B cell (primary cell): ENCODE measurements at regions not wholly inside any gene's neighbourhood (a gene's known extent, or its start where the extent isn't known, plus 50 kb on each side); places are given as distances from the start of the nearest gene placed in this dataset.

Source experiments
- ATAC-seq: fragments of 200-7000 bp; cut with Tn5 transposase; one replicate; pipeline ENCODE4 v1.10.0; 2021; ENCODE audit warnings: low read depth, mild to moderate bottlenecking, moderate number of reproducible peaks, moderate library complexity
- CTCF ChIA-PET: fragments of 350-600 bp; sonication (Branson Sonifier 250); formaldehyde crosslinking; loops from one replicate; lab custom pipeline; 2021; ENCODE audit warnings: antibody characterized with exemption, inconsistent platforms; lab: Charles Lee
- POLR2A ChIA-PET: fragments of 350-600 bp; sonication (Branson Sonifier 250); formaldehyde crosslinking; loops from one replicate; lab custom pipeline; 2021; ENCODE audit warnings: antibody characterized with exemption; lab: Charles Lee
- DNase-seq: peaks from one replicate; pipeline ENCODE4 v3.0.0; 2013
- H2AFZ ChIP-seq: 2 replicates; pipeline ENCODE4 v1.6.1; 2012; ENCODE audit warnings: mild to moderate bottlenecking, low read depth, low read length; ENCODE audit not compliant: insufficient read depth, poor library complexity, severe bottlenecking
- H3K27ac ChIP-seq, 2 donors: 1 replicate in 1 of 2; 2 replicates in 1 of 2; pipeline ENCODE4 v1.5.1; 2012 to 2013; ENCODE audit warnings: low read length in 2 of 2, mild to moderate bottlenecking in 2 of 2, moderate library complexity in 1 of 2
- H3K27me3 ChIP-seq, 4 experiments: fragments of 200-600 bp in 1 of 4; sonication (generic) in 1 of 4; replicated peaks in 1 of 4; 1 replicate in 2 of 4; 2 replicates in 2 of 4; pipeline versions ENCODE4 v1.6.1 to v1.7.0; 2013 to 2016; ENCODE audit warnings: low read length in 3 of 4, mild to moderate bottlenecking in 2 of 4, mixed read lengths in 1 of 4, moderate library complexity in 1 of 4; ENCODE audit not compliant: insufficient read depth in 4 of 4, control insufficient read depth in 3 of 4; ENCODE audit errors: control extremely low read depth in 1 of 4
- H3K36me3 ChIP-seq, 2 experiments: replicated peaks in 1 of 2; 1 replicate in 1 of 2; 2 replicates in 1 of 2; pipeline versions ENCODE4 v1.6.1 to v1.7.1; 2013; ENCODE audit warnings: low read length in 1 of 2; ENCODE audit not compliant: insufficient read depth in 2 of 2, control insufficient read depth in 1 of 2; ENCODE audit errors: control extremely low read depth in 1 of 2, extremely low read depth in 1 of 2
- H3K4me1 ChIP-seq, 2 donors: fragments of 200-600 bp in 1 of 2; sonication (generic) in 1 of 2; 1 replicate in 1 of 2; 2 replicates in 1 of 2; pipeline versions ENCODE4 v1.5.1 to v1.6.1; 2013 to 2017; ENCODE audit warnings: low read length in 2 of 2; ENCODE audit not compliant: control insufficient read depth in 2 of 2, insufficient read depth in 2 of 2
- H3K4me2 ChIP-seq: replicated peaks from 2 replicates; pipeline ENCODE3; 2012; ENCODE audit warnings: mild to moderate bottlenecking, low read depth, low read length; ENCODE audit not compliant: poor library complexity, severe bottlenecking
- H3K4me3 ChIP-seq, 5 experiments: fragments of 200-600 bp in 1 of 5; sonication (generic) in 1 of 5; 1 replicate in 3 of 5; 2 replicates in 2 of 5; pipeline versions ENCODE4 v1.5.1 to v1.7.0; 2011 to 2016; ENCODE audit warnings: low read length in 4 of 5, mild to moderate bottlenecking in 4 of 5, low read depth in 2 of 5, control low read depth in 1 of 5, moderate library complexity in 1 of 5; ENCODE audit not compliant: insufficient read depth in 1 of 5; ENCODE audit errors: control extremely low read depth in 1 of 5, extremely low read depth in 1 of 5
- H3K79me2 ChIP-seq: fragments of 200-600 bp; sonication (generic); one replicate; pipeline ENCODE4 v1.6.0; 2016; ENCODE audit warnings: low read length; ENCODE audit not compliant: control insufficient read depth, insufficient read depth
- H3K9ac ChIP-seq: fragments of 200-600 bp; sonication (generic); 2 replicates; pipeline ENCODE4 v1.6.1; 2017; ENCODE audit warnings: mild to moderate bottlenecking, low read length, moderate library complexity
- H3K9me3 ChIP-seq, 3 donors: one replicate each; pipeline versions ENCODE4 v1.6.1 to v1.7.1; 2013; ENCODE audit warnings: low read length in 2 of 3; ENCODE audit not compliant: control insufficient read depth in 2 of 3, insufficient read depth in 1 of 3; ENCODE audit errors: control extremely low read depth in 1 of 3
- H4K20me1 ChIP-seq: 2 replicates; pipeline ENCODE4 v1.6.0; 2012; ENCODE audit warnings: mild to moderate bottlenecking, low read length; ENCODE audit not compliant: insufficient read depth, control insufficient read depth, poor library complexity, severe bottlenecking
- H3K27ac Mint-ChIP-seq: one replicate; pipeline ENCODE4 v1.8.0; 2021; ENCODE audit warnings: mixed read lengths
- H3K27me3 Mint-ChIP-seq: one replicate; pipeline ENCODE4 v1.8.0; 2021; ENCODE audit warnings: mixed read lengths
- H3K4me1 Mint-ChIP-seq: one replicate; pipeline ENCODE4 v1.8.0; 2021; ENCODE audit warnings: mixed read lengths
- H3K4me3 Mint-ChIP-seq: one replicate; pipeline ENCODE4 v1.8.0; 2021; ENCODE audit warnings: mixed read lengths
- H3K9me3 Mint-ChIP-seq: one replicate; pipeline ENCODE4 v1.8.0; 2022; ENCODE audit warnings: mixed read lengths; ENCODE audit not compliant: insufficient read depth
- CTCF ChIP-seq: fragments of 200-600 bp; IDR thresholded peaks from one replicate; pipeline ENCODE4 v1.8.0; 2022; ENCODE audit warnings: antibody characterized with exemption, mild to moderate bottlenecking
- EZH2 ChIP-seq: IDR thresholded peaks from 2 replicates; pipeline ENCODE4 v1.6.1; 2012; ENCODE audit warnings: borderline replicate concordance, low read depth, mild to moderate bottlenecking, moderate library complexity, low read length; ENCODE audit not compliant: insufficient read depth, poor library complexity, severe bottlenecking
- WGBS: methylation state at CpG from one replicate; pipeline ENCODE4 v1.1.5; 2013; ENCODE audit warnings: missing lambda C conversion rate; ENCODE audit not compliant: insufficient coverage; 5-methylcytosine and 5-hydroxymethylcytosine counted together
- intact Hi-C: fragments of 100-400 bp; cut with micrococcal nuclease; formaldehyde crosslinking; loops from one replicate; pipeline ENCODE4 v1.10.0; 2022

- H3K36me3 ChIP-seq, result no peaks in the 10 kb centered on the region
- intact Hi-C loops, result no loop called here
- H3K27me3 Mint-ChIP-seq, result peaks cover 4% of the 10 kb centered on the region
- H3K4me1 Mint-ChIP-seq, result no peaks in the 10 kb centered on the region
- no peak for ATAC-seq
- POLR2A ChIA-PET, result no interaction called here
- no peaks in the 10 kb centered on the region for H3K27me3 ChIP-seq
- CTCF ChIA-PET, result no interaction called here
- H3K9ac ChIP-seq, result no peak overlapping the region
- H3K27ac ChIP-seq, result no peak overlapping the region
- H3K4me3 Mint-ChIP-seq, result no peak overlapping the region
- H3K79me2 ChIP-seq, result no peaks in the 10 kb centered on the region
- no peaks in the 10 kb centered on the region for H4K20me1 ChIP-seq
- no peak overlapping the region for H3K4me2 ChIP-seq
- H3K9me3 ChIP-seq, result no peaks in the 10 kb centered on the region
- DNase-seq, result no peak
- no peak overlapping the region for H3K4me3 ChIP-seq
- H2AFZ ChIP-seq, result no peak overlapping the region
- TF ChIP-seq EZH2, result no peak
- no peak for TF ChIP-seq CTCF
- no peak overlapping the region for H3K27ac Mint-ChIP-seq
- WGBS, result 92% methylated on average over 5 of the region's 5 CpGs
- no peaks in the 10 kb centered on the region for H3K9me3 Mint-ChIP-seq
- no peaks in the 10 kb centered on the region for H3K4me1 ChIP-seq
Observed at GRCh38 chr6:11636121-11636520, 98.6 kb downstream of the TMEM170B start.

GRCh38 chr6:11637266-11637665, 99.7 kb downstream of the TMEM170B start:
- no peak for ATAC-seq
- H3K4me3 ChIP-seq, result no peak overlapping the region

More at GRCh38 chr6:11637266-11637665, 99.7 kb downstream of the TMEM170B start:
- H3K36me3 ChIP-seq, result no peaks in the 10 kb centered on the region
- H4K20me1 ChIP-seq, result no peaks in the 10 kb centered on the region
- no peaks in the 10 kb centered on the region for H3K79me2 ChIP-seq
- H3K27ac ChIP-seq, result no peak overlapping the region
- Mint-ChIP-seq H3K27ac (no peak overlapping the region), H3K27me3 (peaks cover 6% of the 10 kb centered on the region), H3K4me3 (no peak overlapping the region), H3K4me1 (no peaks in the 10 kb centered on the region), H3K9me3 (no peaks in the 10 kb centered on the region)
- no peak for DNase-seq
- no peak overlapping the region for H3K9ac ChIP-seq
- ChIA-PET CTCF (interaction anchor here (0.6 to 1.6 kb wide), 2 partner anchors 19 to 22 kb away, joined by 4 read pairs; no protein-coding TSS in a partner anchor), POLR2A (no interaction called here)
- intact Hi-C loops, result no loop called here
- no peak overlapping the region for H2AFZ ChIP-seq
- H3K27me3 ChIP-seq, result no peaks in the 10 kb centered on the region
- H3K9me3 ChIP-seq, result no peaks in the 10 kb centered on the region
- no peak for TF ChIP-seq CTCF
- TF ChIP-seq EZH2, result no peak
- H3K4me2 ChIP-seq, result no peak overlapping the region
- WGBS, result no CpG with 5 or more reads among the region's 2 CpGs
- no peaks in the 10 kb centered on the region for H3K4me1 ChIP-seq
